ENCODE measurements at regions not wholly inside any gene's neighbourhood (a gene's known extent, or its start where the extent isn't known, plus 50 kb on each side); places are given as distances from the start of the nearest gene placed in this dataset. TPM values are rescaled to one million over a fixed set of nuclear protein-coding genes. Genes with fewer than 3 reads are reported as not detected.
"Not testable (repeated sequence)": the region's sequence is repeated elsewhere in the genome, so short reads cannot be mapped to it uniquely, and the experiment has no call there.

GRCh38 chr2:106248548-106249151, 54.5 kb upstream of the UXS1 start:
- POLR2A ChIA-PET (ENCODE audit: partially characterized antibody) = interaction anchor here (0.7 kb wide), 1 partner anchor 56 kb away, joined by 3 read pairs; no protein-coding TSS in a partner anchor
- not testable (repeated sequence) for DNase-seq (ENCODE audit: low read depth in 1 of 2, low spot score in 2 of 2)

More at GRCh38 chr2:106248548-106249151, 54.5 kb upstream of the UXS1 start:
- H2BK20ac ChIP-seq (ENCODE audit: low read length); H3K56ac ChIP-seq (replicated peaks; ENCODE audit: insufficient read length, low read depth, low read length); H3K4ac ChIP-seq (replicated peaks; ENCODE audit: insufficient read length, low read depth, low read length); H4K91ac ChIP-seq (replicated peaks; ENCODE audit: insufficient read length, low read length); H4K8ac ChIP-seq (ENCODE audit: extremely low read depth, insufficient read depth, low read length); H2BK15ac ChIP-seq (ENCODE audit: low read length); H3K14ac ChIP-seq (ENCODE audit: insufficient read length); H2BK5ac ChIP-seq (ENCODE audit: low read depth, low read length); H3K36me3 ChIP-seq (ENCODE audit: control insufficient read depth in 2 of 4, insufficient read depth in 4 of 4, low read length in 3 of 4); H2BK12ac ChIP-seq (ENCODE audit: low read depth, low read length); H3K79me1 ChIP-seq (ENCODE audit: low read depth, low read length); H3K9ac ChIP-seq (replicated peaks in 1 of 4; ENCODE audit: extremely low read depth in 1 of 4, low read depth in 3 of 4, low read length in 3 of 4); H3K4me2 ChIP-seq (ENCODE audit: insufficient read depth in 1 of 2, low read depth in 2 of 2, low read length in 2 of 2); H3K23me2 ChIP-seq (ENCODE audit: low read depth, low read length); H3K4me1 ChIP-seq (replicated peaks in 1 of 4; ENCODE audit: control insufficient read depth in 3 of 4, insufficient read depth in 4 of 4, low read length in 3 of 4); H3K79me2 ChIP-seq (ENCODE audit: control insufficient read depth in 1 of 2, insufficient read depth in 2 of 2, low read length in 2 of 2); H4K20me1 ChIP-seq (replicated peaks in 1 of 2; ENCODE audit: control insufficient read depth in 1 of 2, insufficient read depth in 2 of 2, low read length in 2 of 2); H2AK5ac ChIP-seq (ENCODE audit: low read depth, low read length); H2AFZ ChIP-seq (ENCODE audit: low read length); H3K4me3 ChIP-seq (ENCODE audit: extremely low read depth in 1 of 4, insufficient read depth in 2 of 4, low read depth in 3 of 4, low read length in 4 of 4); H3K9me3 ChIP-seq (ENCODE audit: insufficient read depth in 2 of 2, low read depth in 1 of 2, low read length in 1 of 2); H4K5ac ChIP-seq (ENCODE audit: insufficient read length, low read depth, low read length); H3K27ac ChIP-seq (ENCODE audit: low read depth, low read length); H3K27me3 ChIP-seq (replicated peaks in 1 of 4; ENCODE audit: control insufficient read depth in 3 of 4, extremely low read depth in 1 of 4, insufficient read depth in 3 of 4, low read length in 3 of 4); H3K23ac ChIP-seq (ENCODE audit: insufficient read length); H3K18ac ChIP-seq (ENCODE audit: extremely low read depth, low read length); H2BK120ac ChIP-seq (replicated peaks; ENCODE audit: low read depth, low read length): not testable (repeated sequence)
- WGBS, 2 experiments (ENCODE audit: extremely low coverage in 1 of 2, insufficient coverage in 1 of 2, insufficient read length in 1 of 2, insufficient replicate concordance in 2 of 2, low coverage in 1 of 2, low lambda C conversion rate in 2 of 2, missing lambda C conversion rate in 1 of 2) = 66% methylated on average over 4 of the region's 6 CpGs; no CpG with 5 or more reads in 1 of the 2 experiments
- CTCF ChIA-PET (ENCODE audit: partially characterized antibody) = interaction anchor here (1.4 to 1.7 kb wide), 2 partner anchors 143 to 289 kb away, joined by 3 to 5 read pairs; no protein-coding TSS in a partner anchor
- peak; percentile 96 for FAIRE-seq
- TF ChIP-seq RAD21 (IDR thresholded peaks at IDR 0.05 in 1 of 2, conservative IDR thresholded peaks at IDR 0.05 in 1 of 2; ENCODE audit: low read depth in 2 of 2, low read length in 2 of 2) = peak in 1 of 2 experiments; percentile 15; a peak in 2 of 4 replicates

Small RNAs in the stretch of these regions (small RNA-seq; reads per million reads assigned to genes)
- not detected for gene AC114755.3 (ENCODE audit: insufficient read depth)
